Subcutaneous abdominal adipose tissue (tissue), 5 donors: ENCODE measurements at regions not wholly inside any gene's neighbourhood (a gene's known extent, or its start where the extent isn't known, plus 50 kb on each side); places are given as distances from the start of the nearest gene placed in this dataset.
A peak's percentile ranks its signal among the peaks of the same experiment; 100 is the strongest.

Experiments used
- H3K27ac ChIP-seq: one replicate; pipeline ENCODE4 v1.7.0; 2013; ENCODE audit warnings: low read depth, mild to moderate bottlenecking, inconsistent platforms, low read length, moderate library complexity
- H3K27me3 ChIP-seq, 5 donors: one replicate each; pipeline ENCODE4 v1.7.0; 2013; ENCODE audit warnings: low read length in 5 of 5, inconsistent platforms in 1 of 5; ENCODE audit not compliant: control insufficient read depth in 5 of 5, insufficient read depth in 4 of 5
- H3K36me3 ChIP-seq, 5 donors: one replicate each; pipeline ENCODE4 v1.7.0; 2013; ENCODE audit warnings: low read length in 5 of 5; ENCODE audit not compliant: control insufficient read depth in 5 of 5, insufficient read depth in 5 of 5
- H3K4me1 ChIP-seq, 5 donors: one replicate each; pipeline ENCODE4 v1.7.0; 2013; ENCODE audit warnings: low read length in 5 of 5, mild to moderate bottlenecking in 3 of 5, moderate library complexity in 1 of 5; ENCODE audit not compliant: control insufficient read depth in 5 of 5, insufficient read depth in 5 of 5
- H3K4me3 ChIP-seq, 5 donors: one replicate each; pipeline ENCODE4 v1.7.0; 2013; ENCODE audit warnings: low read length in 5 of 5, low read depth in 1 of 5
- H3K9ac ChIP-seq, 5 donors: one replicate each; pipeline ENCODE4 v1.7.0; 2013; ENCODE audit warnings: low read length in 5 of 5, mild to moderate bottlenecking in 4 of 5, moderate library complexity in 3 of 5
- H3K9me3 ChIP-seq, 5 donors: one replicate each; pipeline ENCODE4 v1.7.0; 2013; ENCODE audit warnings: low read length in 5 of 5; ENCODE audit not compliant: control insufficient read depth in 5 of 5
- donor health status: healthy.
- donor health status: healthy.
- donor health status: healthy.
- donor health status: healthy.
- donor health status: healthy.

GRCh38 chr10:117601716-117602115 is 59.2 kb downstream of the EMX2 start:
- Histone ChIP-seq H3K9me3 (no peaks in the 10 kb centered on the region), H3K27ac (no peak overlapping the region)

GRCh38 chr10:117603081-117603480 is 60.5 kb downstream of the EMX2 start:
- no peaks in the 10 kb centered on the region for H3K9me3 ChIP-seq
- peaks cover 0 to 3% (median 0%) of the 10 kb centered on the region in 5 donors for H3K27me3 ChIP-seq
- no peak overlapping the region for H3K27ac ChIP-seq
- H3K4me1 ChIP-seq, result peaks cover 0 to 2% (median 0%) of the 10 kb centered on the region in 5 donors
- no peak overlapping the region for H3K4me3 ChIP-seq
- H3K36me3 ChIP-seq, result no peaks in the 10 kb centered on the region
- H3K9ac ChIP-seq, result no peak overlapping the region

More at GRCh38 chr10:117601716-117602115, 59.2 kb downstream of the EMX2 start:
- no peaks in the 10 kb centered on the region for H3K36me3 ChIP-seq
- H3K9ac ChIP-seq, result no peak overlapping the region
- peaks cover 0 to 3% (median 0%) of the 10 kb centered on the region in 5 donors for H3K27me3 ChIP-seq
- no peaks in the 10 kb centered on the region for H3K4me1 ChIP-seq
- H3K4me3 ChIP-seq, result no peak overlapping the region

GRCh38 chr10:117603726-117604125 is 61.2 kb downstream of the EMX2 start:
- H3K27ac ChIP-seq, result no peak overlapping the region
- no peaks in the 10 kb centered on the region for H3K36me3 ChIP-seq
- no peak overlapping the region for H3K9ac ChIP-seq

GRCh38 chr10:117609095-117609795 is 66.7 kb downstream of the EMX2 start:
- H3K27ac ChIP-seq, result peak overlapping the region; percentile 59

More at GRCh38 chr10:117603726-117604125, 61.2 kb downstream of the EMX2 start:
- Histone ChIP-seq H3K4me1 (peaks cover 0 to 4% (median 4%) of the 10 kb centered on the region in 5 donors), H3K9me3 (no peaks in the 10 kb centered on the region), H3K4me3 (no peak overlapping the region), H3K27me3 (peaks cover 0 to 3% (median 0%) of the 10 kb centered on the region in 5 donors)

GRCh38 chr10:117609796-117610170 is 67.2 kb downstream of the EMX2 start:
- peaks cover 3 to 18% (median 17%) of the 10 kb centered on the region in 5 donors for H3K4me1 ChIP-seq
- no peaks in the 10 kb centered on the region for H3K27me3 ChIP-seq
- no peaks in the 10 kb centered on the region for H3K9me3 ChIP-seq
- peak overlapping the region; percentile 59 for H3K27ac ChIP-seq
- H3K4me3 ChIP-seq, result peak overlapping the region in 1 of 5 donors; percentile 24
- no peaks in the 10 kb centered on the region for H3K36me3 ChIP-seq
- no peak overlapping the region for H3K9ac ChIP-seq

More at GRCh38 chr10:117609095-117609795, 66.7 kb downstream of the EMX2 start:
- Histone ChIP-seq H3K9ac (peak overlapping the region in 1 of 5 donors; percentile 5), H3K9me3 (no peaks in the 10 kb centered on the region), H3K4me1 (peaks cover 3 to 18% (median 17%) of the 10 kb centered on the region in 5 donors), H3K36me3 (no peaks in the 10 kb centered on the region), H3K27me3 (no peaks in the 10 kb centered on the region), H3K4me3 (peak overlapping the region in 3 of 5 donors; percentile 24 to 34 (median 24))

- Histone ChIP-seq H3K27ac (peak overlapping the region; percentile 59), H3K27me3 (no peaks in the 10 kb centered on the region), H3K4me3 (no peak overlapping the region), H3K4me1 (peaks cover 3 to 18% (median 17%) of the 10 kb centered on the region in 5 donors), H3K36me3 (no peaks in the 10 kb centered on the region), H3K9me3 (no peaks in the 10 kb centered on the region), H3K9ac (no peak overlapping the region)
Measured at GRCh38 chr10:117610321-117610720, 67.8 kb downstream of the EMX2 start.

- Histone ChIP-seq H3K27ac (no peak overlapping the region), H3K4me3 (no peak overlapping the region), H3K36me3 (no peaks in the 10 kb centered on the region), H3K27me3 (no peaks in the 10 kb centered on the region), H3K9me3 (no peaks in the 10 kb centered on the region), H3K9ac (no peak overlapping the region), H3K4me1 (peaks cover 3 to 18% (median 17%) of the 10 kb centered on the region in 5 donors)
Measured at GRCh38 chr10:117612113-117612512, 69.6 kb downstream of the EMX2 start.

GRCh38 chr10:117615649-117616048 is 73.1 kb downstream of the EMX2 start:
- Histone ChIP-seq H3K4me1 (peaks cover 2 to 7% (median 5%) of the 10 kb centered on the region in 5 donors), H3K9me3 (no peaks in the 10 kb centered on the region), H3K4me3 (no peak overlapping the region), H3K27ac (no peak overlapping the region), H3K9ac (no peak overlapping the region), H3K36me3 (no peaks in the 10 kb centered on the region), H3K27me3 (peaks cover 0 to 2% (median 0%) of the 10 kb centered on the region in 5 donors)

GRCh38 chr10:117616179-117616578 is 73.6 kb downstream of the EMX2 start:
- peaks cover 0 to 2% (median 0%) of the 10 kb centered on the region in 5 donors for H3K27me3 ChIP-seq
- H3K9ac ChIP-seq, result no peak overlapping the region
- no peak overlapping the region for H3K4me3 ChIP-seq
- no peaks in the 10 kb centered on the region for H3K9me3 ChIP-seq
- no peak overlapping the region for H3K27ac ChIP-seq
- no peaks in the 10 kb centered on the region for H3K36me3 ChIP-seq
- peaks cover 2 to 7% (median 5%) of the 10 kb centered on the region in 5 donors for H3K4me1 ChIP-seq

- H3K36me3 ChIP-seq, result no peaks in the 10 kb centered on the region
- no peaks in the 10 kb centered on the region for H3K9me3 ChIP-seq
- H3K9ac ChIP-seq, result no peak overlapping the region
- no peak overlapping the region for H3K4me3 ChIP-seq
- peaks cover 0 to 2% (median 2%) of the 10 kb centered on the region in 5 donors for H3K27me3 ChIP-seq
- H3K4me1 ChIP-seq, result peaks cover 2 to 7% (median 5%) of the 10 kb centered on the region in 5 donors
- H3K27ac ChIP-seq, result no peak overlapping the region
Measured at GRCh38 chr10:117617086-117617485, 74.5 kb downstream of the EMX2 start.
